ENCODE measurements at regions not wholly inside any gene's neighbourhood (a gene's known extent, or its start where the extent isn't known, plus 50 kb on each side); places are given as distances from the start of the nearest gene placed in this dataset.

DNA sequence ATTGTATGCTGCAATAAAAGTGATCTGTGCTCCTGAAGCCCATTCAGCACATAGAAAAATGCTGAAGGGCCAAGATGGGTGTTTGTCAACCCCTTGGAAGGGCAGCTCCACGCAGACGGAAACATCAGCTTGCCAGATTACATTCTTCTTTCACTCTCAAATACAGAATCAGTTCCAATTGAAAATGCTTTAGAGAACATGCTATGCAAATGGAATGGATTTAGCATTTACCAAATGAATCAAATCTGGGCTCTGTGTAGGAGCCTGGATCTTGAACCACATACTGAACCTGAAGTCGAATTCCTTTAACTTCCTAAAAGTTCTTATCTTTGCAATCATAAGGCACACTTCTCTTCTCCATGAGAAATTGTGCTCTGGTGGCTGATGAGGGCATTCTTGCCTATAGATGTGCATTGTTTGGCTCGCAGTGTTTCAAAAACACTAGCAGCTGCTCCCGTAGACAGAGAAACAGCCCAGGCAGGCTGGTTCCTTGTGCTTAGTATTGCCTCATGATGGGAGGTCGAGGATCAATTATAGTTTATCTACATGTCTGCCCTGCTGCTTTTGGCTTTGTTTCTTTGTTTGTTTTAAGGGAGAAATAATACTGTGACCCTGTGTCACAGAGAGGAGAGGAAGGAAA is 489.8 kb upstream of the FLRT2 start:
- no peaks in the 10 kb centered on the region for H3K27me3 ChIP-seq
- no peak overlapping the region for H3K4me3 ChIP-seq (ENCODE audit: low read depth in 1 of 2, low read length in 1 of 2)
- no peaks in the 10 kb centered on the region for H3K36me3 ChIP-seq
- TF ChIP-seq, protein P1, sequence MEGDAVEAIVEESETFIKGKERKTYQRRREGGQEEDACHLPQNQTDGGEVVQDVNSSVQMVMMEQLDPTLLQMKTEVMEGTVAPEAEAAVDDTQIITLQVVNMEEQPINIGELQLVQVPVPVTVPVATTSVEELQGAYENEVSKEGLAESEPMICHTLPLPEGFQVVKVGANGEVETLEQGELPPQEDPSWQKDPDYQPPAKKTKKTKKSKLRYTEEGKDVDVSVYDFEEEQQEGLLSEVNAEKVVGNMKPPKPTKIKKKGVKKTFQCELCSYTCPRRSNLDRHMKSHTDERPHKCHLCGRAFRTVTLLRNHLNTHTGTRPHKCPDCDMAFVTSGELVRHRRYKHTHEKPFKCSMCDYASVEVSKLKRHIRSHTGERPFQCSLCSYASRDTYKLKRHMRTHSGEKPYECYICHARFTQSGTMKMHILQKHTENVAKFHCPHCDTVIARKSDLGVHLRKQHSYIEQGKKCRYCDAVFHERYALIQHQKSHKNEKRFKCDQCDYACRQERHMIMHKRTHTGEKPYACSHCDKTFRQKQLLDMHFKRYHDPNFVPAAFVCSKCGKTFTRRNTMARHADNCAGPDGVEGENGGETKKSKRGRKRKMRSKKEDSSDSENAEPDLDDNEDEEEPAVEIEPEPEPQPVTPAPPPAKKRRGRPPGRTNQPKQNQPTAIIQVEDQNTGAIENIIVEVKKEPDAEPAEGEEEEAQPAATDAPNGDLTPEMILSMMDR (IDR thresholded peaks at IDR 0.05), result no peak
- H3K4me1 ChIP-seq (ENCODE audit: control insufficient read depth in 1 of 2, insufficient read depth in 1 of 2, low read depth in 1 of 2, low read length in 1 of 2), result no peaks in the 10 kb centered on the region
- H3K27ac ChIP-seq, result no peak overlapping the region
- no peaks in the 10 kb centered on the region for H3K9me3 ChIP-seq

DNA sequence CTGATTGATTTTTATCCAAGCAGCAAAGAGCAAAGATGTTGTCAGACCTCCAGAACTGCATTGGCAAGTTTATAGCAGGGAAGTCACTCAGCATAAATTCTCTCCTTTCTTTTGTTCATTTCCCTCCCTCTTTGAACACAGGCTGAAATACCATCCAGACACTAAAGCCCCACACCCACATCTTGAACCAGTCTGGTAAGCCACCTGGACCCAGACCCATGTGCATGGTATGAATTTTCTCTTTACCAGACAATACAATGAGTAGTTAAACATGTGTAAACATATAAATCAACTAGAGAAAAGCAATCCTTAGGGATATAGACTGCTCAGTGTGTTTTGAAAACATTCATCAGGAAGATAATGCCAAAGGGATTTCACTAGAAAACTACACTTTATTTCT is 488.3 kb upstream of the FLRT2 start:
- no peaks in the 10 kb centered on the region for H3K9me3 ChIP-seq
- no peak overlapping the region for H3K27ac ChIP-seq
- H3K4me3 ChIP-seq (ENCODE audit: low read depth in 1 of 2, low read length in 1 of 2), result no peak overlapping the region
- no peaks in the 10 kb centered on the region for H3K4me1 ChIP-seq (ENCODE audit: control insufficient read depth in 1 of 2, insufficient read depth in 1 of 2, low read depth in 1 of 2, low read length in 1 of 2)
- no peaks in the 10 kb centered on the region for H3K27me3 ChIP-seq
- no peaks in the 10 kb centered on the region for H3K36me3 ChIP-seq
- TF ChIP-seq, protein P1 (IDR thresholded peaks at IDR 0.05), result no peak

DNA sequence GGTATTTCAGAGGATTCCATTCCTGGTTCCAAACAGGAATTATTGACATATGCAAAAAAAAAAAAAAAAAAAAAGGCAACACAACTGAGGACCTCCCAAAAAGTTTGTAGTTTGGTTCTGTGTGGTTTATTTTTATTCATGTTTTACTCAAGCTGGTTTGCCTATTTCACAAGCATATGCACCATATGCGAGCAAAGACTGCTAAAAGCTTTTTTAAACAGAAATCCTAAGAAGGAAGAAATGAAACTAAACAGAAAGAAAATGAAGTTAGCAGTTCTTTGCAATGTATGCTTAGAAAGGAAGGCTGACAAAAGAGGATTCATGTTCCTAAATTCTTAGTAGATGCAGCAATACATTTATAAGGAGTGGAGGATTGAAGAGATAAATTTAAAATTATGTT is 487.6 kb upstream of the FLRT2 start:
- H3K9me3 ChIP-seq, result no peaks in the 10 kb centered on the region
- H3K4me3 ChIP-seq (ENCODE audit: low read depth in 1 of 2, low read length in 1 of 2), result no peak overlapping the region
- no peak overlapping the region for H3K27ac ChIP-seq
- H3K36me3 ChIP-seq, result no peaks in the 10 kb centered on the region
- TF ChIP-seq, protein P1 (IDR thresholded peaks at IDR 0.05), result no peak
- no peaks in the 10 kb centered on the region for H3K4me1 ChIP-seq (ENCODE audit: control insufficient read depth in 1 of 2, insufficient read depth in 1 of 2, low read depth in 1 of 2, low read length in 1 of 2)
- no peaks in the 10 kb centered on the region for H3K27me3 ChIP-seq

DNA sequence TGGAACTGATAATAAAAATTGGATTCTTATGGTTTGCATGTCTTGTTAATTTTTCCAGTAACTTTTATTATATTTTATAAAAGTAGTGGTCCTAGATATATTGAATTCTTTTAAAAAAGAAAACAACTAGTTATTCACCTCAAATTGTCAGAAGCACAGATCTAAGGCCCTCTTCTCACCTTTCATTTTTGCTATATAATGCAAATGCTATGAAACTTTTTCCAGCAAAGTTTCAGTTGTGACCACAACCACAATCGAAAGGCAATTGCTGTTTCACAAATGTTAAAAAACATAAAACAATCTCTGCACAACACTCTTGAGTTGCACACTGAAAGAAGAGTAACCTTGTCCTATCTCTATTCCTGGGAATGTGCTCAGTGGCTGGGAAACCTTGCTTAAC is 479.8 kb upstream of the FLRT2 start:
- Histone ChIP-seq H3K4me3 (ENCODE audit: low read depth in 1 of 2, low read length in 1 of 2) (no peak overlapping the region), H3K4me1 (ENCODE audit: control insufficient read depth in 1 of 2, insufficient read depth in 1 of 2, low read depth in 1 of 2, low read length in 1 of 2) (no peaks in the 10 kb centered on the region), H3K36me3 (no peaks in the 10 kb centered on the region), H3K9me3 (no peaks in the 10 kb centered on the region), H3K27ac (no peak overlapping the region), H3K27me3 (no peaks in the 10 kb centered on the region)
- TF ChIP-seq, protein P1 (IDR thresholded peaks at IDR 0.05), result no peak

DNA sequence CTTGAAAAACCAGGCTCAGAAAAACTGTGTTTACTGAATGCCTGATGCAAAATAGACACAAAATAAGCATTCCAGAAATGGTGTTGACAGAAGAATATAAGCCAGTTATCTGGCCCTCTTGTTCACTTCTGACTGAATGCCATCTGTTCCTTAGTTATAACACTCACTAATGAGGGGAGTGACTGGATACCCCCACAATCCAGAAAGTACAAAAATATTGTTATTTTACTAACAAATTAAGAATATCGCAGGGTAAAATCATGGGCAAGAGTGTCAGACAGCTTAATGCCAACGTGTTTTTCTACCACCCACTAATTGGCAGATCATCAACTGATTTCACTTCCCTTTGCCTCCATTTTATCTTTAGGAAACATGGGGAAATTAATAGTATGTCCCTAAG is 477.3 kb upstream of the FLRT2 start:
- no peaks in the 10 kb centered on the region for H3K4me1 ChIP-seq (ENCODE audit: control insufficient read depth in 1 of 2, insufficient read depth in 1 of 2, low read depth in 1 of 2, low read length in 1 of 2)
- TF ChIP-seq, protein P1 (IDR thresholded peaks at IDR 0.05), result no peak
- H3K9me3 ChIP-seq, result no peaks in the 10 kb centered on the region
- H3K27ac ChIP-seq, result no peak overlapping the region
- H3K27me3 ChIP-seq, result no peaks in the 10 kb centered on the region
- no peak overlapping the region for H3K4me3 ChIP-seq (ENCODE audit: low read depth in 1 of 2, low read length in 1 of 2)
- H3K36me3 ChIP-seq, result no peaks in the 10 kb centered on the region

DNA sequence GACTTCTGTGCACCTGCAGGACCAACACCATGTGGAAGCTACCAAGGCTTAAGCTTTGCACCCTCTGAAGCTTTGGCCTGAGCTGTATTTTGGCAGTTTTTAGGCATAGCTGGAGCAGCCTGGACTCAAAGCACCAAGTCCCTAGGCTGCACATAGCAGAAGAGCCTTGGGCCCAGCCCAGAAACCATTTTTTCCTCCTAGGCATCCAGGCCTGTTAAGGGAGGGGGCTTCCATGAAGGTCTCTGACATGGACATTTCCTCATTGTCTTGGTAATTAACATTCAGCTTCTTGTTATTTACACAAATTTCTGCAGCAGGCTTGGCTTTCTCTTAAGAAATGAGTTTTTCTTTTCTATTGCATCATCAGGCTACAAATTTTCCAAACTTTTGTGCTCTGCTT is 475.8 kb upstream of the FLRT2 start:
- H3K27me3 ChIP-seq, result no peaks in the 10 kb centered on the region
- H3K27ac ChIP-seq, result no peak overlapping the region
- TF ChIP-seq, protein P1 (IDR thresholded peaks at IDR 0.05), result no peak
- no peaks in the 10 kb centered on the region for H3K9me3 ChIP-seq
- H3K4me1 ChIP-seq (ENCODE audit: control insufficient read depth in 1 of 2, insufficient read depth in 1 of 2, low read depth in 1 of 2, low read length in 1 of 2), result no peaks in the 10 kb centered on the region
- H3K4me3 ChIP-seq (ENCODE audit: low read depth in 1 of 2, low read length in 1 of 2), result no peak overlapping the region
- no peaks in the 10 kb centered on the region for H3K36me3 ChIP-seq
